ENCODE measurements at regions not wholly inside any gene's neighbourhood (a gene's known extent, or its start where the extent isn't known, plus 50 kb on each side); places are given as distances from the start of the nearest gene placed in this dataset.

DNA sequence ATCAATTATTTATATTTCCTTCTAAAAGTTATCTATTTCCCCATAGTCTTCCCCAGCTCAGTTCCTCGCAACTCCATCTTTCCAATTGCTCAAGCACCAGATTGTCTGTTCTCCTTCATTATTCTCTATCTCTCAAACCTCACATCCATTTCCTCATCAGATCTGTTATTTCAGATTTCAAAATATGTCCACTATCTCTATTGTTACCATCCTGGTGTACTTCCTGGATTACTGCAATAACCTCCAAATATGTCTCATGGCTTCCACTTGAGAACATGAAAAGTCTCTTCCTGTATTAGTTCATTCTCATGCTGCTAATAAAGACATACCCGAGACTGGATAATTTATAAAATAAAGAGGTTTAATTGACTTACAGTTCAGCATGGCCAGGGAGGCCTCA is 641.7 kb upstream of the ZEB2 start:
- ChIA-PET CTCF (no interaction called here), POLR2A (no interaction called here)
- intact Hi-C loops (cut with micrococcal nuclease) = no loop called here
- Mint-ChIP-seq H3K27ac (no peak overlapping the region), H3K4me1 (peaks cover 8% of the 10 kb centered on the region), H3K9me3 (no peaks in the 10 kb centered on the region), H3K27me3 (no peaks in the 10 kb centered on the region), H3K4me3 (no peak overlapping the region), H3K36me3 (ENCODE audit: low read depth) (no peaks in the 10 kb centered on the region)
- ATAC-seq (ENCODE audit: low read depth) (no peak), DNase-seq (no peak)
- no peak for TF ChIP-seq CTCF (IDR thresholded peaks at IDR 0.05)

GRCh38 chr2:145160855-145161254 is 640.9 kb upstream of the ZEB2 start:
- ChIA-PET POLR2A (no interaction called here), CTCF (no interaction called here)
- intact Hi-C loops (cut with micrococcal nuclease) = no loop called here
- Mint-ChIP-seq H3K4me1 (peaks cover 8% of the 10 kb centered on the region), H3K27ac (no peak overlapping the region), H3K27me3 (no peaks in the 10 kb centered on the region), H3K36me3 (ENCODE audit: low read depth) (no peaks in the 10 kb centered on the region), H3K9me3 (no peaks in the 10 kb centered on the region), H3K4me3 (no peak overlapping the region)
- TF ChIP-seq CTCF (IDR thresholded peaks at IDR 0.05) = no peak
- DNase-seq (no peak), ATAC-seq (ENCODE audit: low read depth) (no peak)

DNA sequence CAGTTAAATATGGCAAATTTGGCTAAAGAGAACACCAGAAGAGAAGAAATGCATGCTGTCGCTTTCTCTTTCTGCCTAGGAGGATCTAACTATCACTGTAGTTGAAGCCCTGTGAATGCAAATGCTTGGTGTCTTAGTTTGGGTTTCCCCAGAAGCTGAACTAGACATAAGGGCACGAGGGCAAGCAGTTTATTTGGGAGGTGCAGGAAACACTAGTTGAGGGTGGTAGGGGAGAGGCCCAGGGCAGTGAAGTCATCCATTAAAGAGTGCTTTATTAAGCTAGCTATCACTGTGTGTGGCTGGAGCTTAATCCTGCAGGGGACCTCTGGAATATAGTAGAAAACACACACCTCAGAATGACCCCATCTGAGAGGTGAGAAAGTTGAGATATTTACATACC is 639.8 kb upstream of the ZEB2 start:
- TF ChIP-seq CTCF (IDR thresholded peaks at IDR 0.05) = no peak
- peaks cover 8% of the 10 kb centered on the region for H3K4me1 Mint-ChIP-seq
- peak; percentile 56 for ATAC-seq (ENCODE audit: low read depth)
- H3K4me3 Mint-ChIP-seq = no peak overlapping the region
- H3K27ac Mint-ChIP-seq = no peak overlapping the region
- ChIA-PET CTCF (no interaction called here), POLR2A (no interaction called here)
- intact Hi-C loops (cut with micrococcal nuclease) = no loop called here
- no peaks in the 10 kb centered on the region for H3K9me3 Mint-ChIP-seq
- no peaks in the 10 kb centered on the region for H3K36me3 Mint-ChIP-seq (ENCODE audit: low read depth)
- DNase-seq = no peak
- no peaks in the 10 kb centered on the region for H3K27me3 Mint-ChIP-seq

- intact Hi-C loops (cut with micrococcal nuclease) = no loop called here
- ChIA-PET CTCF (no interaction called here), POLR2A (no interaction called here)
- H3K27ac Mint-ChIP-seq = no peak overlapping the region
- no peak for ATAC-seq (ENCODE audit: low read depth)
- peaks cover 11% of the 10 kb centered on the region for H3K9me3 Mint-ChIP-seq
- no peak for DNase-seq
- H3K4me3 Mint-ChIP-seq = no peak overlapping the region
- peaks cover under 1% of the 10 kb centered on the region for H3K36me3 Mint-ChIP-seq (ENCODE audit: low read depth)
- no peaks in the 10 kb centered on the region for H3K27me3 Mint-ChIP-seq
- no peak for TF ChIP-seq CTCF (IDR thresholded peaks at IDR 0.05)
- H3K4me1 Mint-ChIP-seq = peaks cover 8% of the 10 kb centered on the region
These were observed 638.0 kb upstream of the ZEB2 start for GRCh38 chr2:145157741-145158591.

- Mint-ChIP-seq H3K27ac (no peak overlapping the region), H3K27me3 (no peaks in the 10 kb centered on the region), H3K9me3 (peaks cover 12% of the 10 kb centered on the region), H3K4me3 (no peak overlapping the region), H3K36me3 (ENCODE audit: low read depth) (peaks cover 1% of the 10 kb centered on the region), H3K4me1 (peaks cover 8% of the 10 kb centered on the region)
- no peak for ATAC-seq (ENCODE audit: low read depth)
- no peak for DNase-seq
- intact Hi-C loops (cut with micrococcal nuclease) = no loop called here
- ChIA-PET POLR2A (no interaction called here), CTCF (no interaction called here)
- no peak for TF ChIP-seq CTCF (IDR thresholded peaks at IDR 0.05)
These were observed 637.2 kb upstream of the ZEB2 start for GRCh38 chr2:145157036-145157675.
